GM12873 (cell line): ENCODE measurements at regions not wholly inside any gene's neighbourhood (a gene's known extent, or its start where the extent isn't known, plus 50 kb on each side); places are given as distances from the start of the nearest gene placed in this dataset.

Source experiments
- TF ChIP-seq, protein P1 (sequence below): IDR thresholded peaks from 2 replicates; pipeline ENCODE4 v1.5.1; 2012; ENCODE audit warnings: low read depth, mild to moderate bottlenecking, moderate library complexity, low read length, control low read depth; ENCODE audit not compliant: insufficient read depth; ENCODE audit errors: missing control alignments

DNA sequence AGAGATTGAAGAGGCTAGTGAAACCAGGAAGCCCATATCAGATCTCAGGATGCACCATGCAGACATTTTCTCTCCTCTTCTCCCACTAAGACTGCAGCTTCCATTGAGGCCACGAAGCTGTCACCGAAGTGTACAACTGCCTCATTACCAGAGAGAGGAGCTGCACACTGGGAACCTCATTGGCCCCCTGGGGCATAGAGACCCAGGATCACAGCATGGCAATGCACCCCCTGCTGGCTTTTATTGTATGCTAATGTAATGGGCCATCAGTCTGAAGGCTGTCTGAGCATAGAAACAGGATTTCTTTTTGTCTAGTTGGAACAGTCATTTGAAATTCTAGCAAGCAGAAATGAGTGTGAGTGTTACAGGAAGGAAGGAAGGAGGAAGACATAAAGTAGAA is 861.6 kb upstream of the CELF4 start:
- TF ChIP-seq, protein P1, sequence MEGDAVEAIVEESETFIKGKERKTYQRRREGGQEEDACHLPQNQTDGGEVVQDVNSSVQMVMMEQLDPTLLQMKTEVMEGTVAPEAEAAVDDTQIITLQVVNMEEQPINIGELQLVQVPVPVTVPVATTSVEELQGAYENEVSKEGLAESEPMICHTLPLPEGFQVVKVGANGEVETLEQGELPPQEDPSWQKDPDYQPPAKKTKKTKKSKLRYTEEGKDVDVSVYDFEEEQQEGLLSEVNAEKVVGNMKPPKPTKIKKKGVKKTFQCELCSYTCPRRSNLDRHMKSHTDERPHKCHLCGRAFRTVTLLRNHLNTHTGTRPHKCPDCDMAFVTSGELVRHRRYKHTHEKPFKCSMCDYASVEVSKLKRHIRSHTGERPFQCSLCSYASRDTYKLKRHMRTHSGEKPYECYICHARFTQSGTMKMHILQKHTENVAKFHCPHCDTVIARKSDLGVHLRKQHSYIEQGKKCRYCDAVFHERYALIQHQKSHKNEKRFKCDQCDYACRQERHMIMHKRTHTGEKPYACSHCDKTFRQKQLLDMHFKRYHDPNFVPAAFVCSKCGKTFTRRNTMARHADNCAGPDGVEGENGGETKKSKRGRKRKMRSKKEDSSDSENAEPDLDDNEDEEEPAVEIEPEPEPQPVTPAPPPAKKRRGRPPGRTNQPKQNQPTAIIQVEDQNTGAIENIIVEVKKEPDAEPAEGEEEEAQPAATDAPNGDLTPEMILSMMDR: no peak

DNA sequence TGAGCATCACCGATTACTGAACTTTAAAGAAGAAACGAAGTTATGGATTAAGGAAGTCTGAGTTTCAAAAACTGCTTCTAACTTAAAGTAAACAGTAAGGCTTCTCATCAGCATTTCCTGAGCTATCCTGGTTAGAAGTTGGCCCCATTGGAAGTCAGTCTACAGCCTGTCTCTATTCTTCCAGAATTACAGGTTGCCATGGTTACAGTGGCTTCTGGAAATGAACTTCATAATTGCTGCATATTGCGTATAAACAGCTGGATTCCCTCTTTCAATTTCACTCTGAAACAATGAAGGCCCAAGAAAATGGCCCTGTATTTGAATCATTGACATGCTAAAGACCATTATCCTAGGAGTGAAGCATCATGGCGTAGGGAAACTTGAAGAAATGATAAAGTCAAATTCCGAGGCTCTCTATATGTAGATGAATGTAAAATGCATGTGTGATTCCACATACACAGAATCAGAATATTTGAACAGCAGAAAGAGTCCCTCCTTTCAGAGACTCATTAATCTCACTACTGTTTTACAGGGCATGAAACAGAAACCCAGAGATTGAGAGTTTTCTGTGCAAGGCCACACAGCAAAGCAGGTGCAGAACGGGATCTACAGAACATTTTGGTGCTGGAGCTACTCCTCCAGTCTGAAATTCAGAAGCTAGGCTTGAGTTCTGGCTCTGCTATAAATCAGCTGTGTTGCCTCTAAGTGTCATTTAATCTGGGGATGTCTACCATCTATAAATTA is 856.4 kb upstream of the CELF4 start:
- TF ChIP-seq, protein P1: no peak

DNA sequence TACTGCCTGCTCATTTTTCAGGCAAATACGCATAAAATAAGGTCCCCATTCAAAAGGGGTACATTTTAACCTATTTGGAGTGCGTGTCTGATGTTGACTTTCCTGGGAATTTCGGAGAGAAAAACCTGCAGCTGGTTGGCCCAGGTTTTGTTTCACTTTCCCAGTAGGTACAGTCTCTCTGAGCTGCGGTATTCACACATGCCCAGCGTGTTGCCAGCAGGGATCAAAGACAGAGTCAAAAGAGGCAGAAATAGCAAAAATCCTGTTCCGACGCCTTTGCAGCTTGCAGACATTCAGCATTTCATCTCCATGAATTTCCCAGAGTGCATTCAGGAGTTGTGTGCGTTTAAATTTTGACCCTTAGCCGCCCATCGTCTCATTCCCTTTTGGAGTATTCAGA is 855.4 kb upstream of the CELF4 start:
- TF ChIP-seq, protein P1: no peak

DNA sequence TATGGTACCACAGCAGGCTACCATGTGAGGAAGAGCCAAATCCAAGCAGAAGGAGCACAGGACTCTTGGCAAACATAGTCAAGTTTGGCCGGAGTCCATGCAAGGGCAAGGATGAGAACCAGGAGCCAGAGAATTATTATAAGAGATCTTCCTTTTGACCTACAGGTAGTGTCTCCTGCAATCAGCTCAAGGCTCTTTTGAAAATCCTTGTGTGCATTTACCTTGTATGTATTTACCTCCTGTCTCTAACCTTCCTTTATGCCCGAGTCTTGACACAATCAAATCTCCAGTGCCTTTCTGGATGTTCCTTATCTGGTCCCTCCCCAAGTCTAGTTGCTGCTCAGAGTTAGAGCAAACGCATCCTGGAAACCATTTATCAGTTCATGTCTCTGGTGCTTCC is 855.0 kb upstream of the CELF4 start:
- TF ChIP-seq, protein P1: no peak

DNA sequence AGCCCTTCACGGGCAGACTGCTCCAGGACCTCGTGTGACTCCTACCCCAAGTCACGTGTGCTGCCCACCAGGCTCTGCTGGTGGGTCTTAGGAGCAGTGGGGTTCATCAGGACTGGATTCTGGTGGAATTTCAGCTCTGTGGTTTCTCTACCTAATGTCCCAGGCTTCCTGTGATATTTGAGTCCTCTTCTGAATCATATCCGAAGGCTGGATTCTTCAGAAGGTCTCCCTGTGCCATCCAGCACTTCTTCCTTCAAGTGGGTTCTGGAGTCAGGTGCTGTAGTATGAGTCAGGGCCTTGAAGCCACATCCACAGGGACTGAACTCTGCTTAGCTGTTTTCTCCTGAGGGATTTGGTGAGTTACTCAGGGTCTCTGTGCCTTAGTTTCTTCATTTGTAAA is 850.2 kb upstream of the CELF4 start:
- TF ChIP-seq, protein P1: no peak

DNA sequence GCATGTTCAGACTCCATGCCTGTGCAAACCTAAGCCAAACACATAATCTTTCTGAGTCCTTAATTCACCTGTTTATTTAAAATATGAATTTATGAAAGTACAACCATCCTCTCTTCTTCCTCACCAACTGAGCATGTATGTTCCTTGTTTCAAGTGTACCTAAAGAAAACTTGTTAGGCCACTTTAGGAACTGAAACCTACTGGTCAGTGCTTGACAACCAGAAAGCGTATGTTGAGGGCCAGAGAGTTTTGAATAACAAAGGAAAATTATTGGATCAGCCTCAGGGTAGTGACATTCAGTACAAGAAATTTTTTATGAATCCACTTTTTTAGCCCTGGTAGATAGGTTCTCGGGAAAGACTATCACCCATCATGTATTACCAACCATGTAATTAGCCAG is 847.6 kb upstream of the CELF4 start:
- TF ChIP-seq, protein P1: no peak

DNA sequence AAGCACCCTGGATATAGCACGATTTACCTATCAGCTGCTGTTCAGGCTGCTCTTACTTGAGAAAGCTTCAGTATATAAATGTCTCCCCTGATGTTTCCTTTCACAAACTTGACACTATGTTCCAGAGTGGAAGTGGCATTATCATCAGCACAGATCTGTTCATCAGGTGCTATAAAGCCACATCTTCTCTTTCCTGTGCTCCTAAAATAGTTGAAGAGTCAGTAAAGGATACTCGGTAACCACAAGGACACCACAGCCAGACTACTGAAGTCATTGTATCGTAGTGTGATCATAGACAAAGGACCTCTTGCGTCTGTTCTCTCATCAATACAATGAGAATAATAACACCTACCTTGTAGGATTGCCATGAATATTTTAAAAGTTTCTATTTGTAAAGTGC is 841.0 kb upstream of the CELF4 start:
- TF ChIP-seq, protein P1: no peak

DNA sequence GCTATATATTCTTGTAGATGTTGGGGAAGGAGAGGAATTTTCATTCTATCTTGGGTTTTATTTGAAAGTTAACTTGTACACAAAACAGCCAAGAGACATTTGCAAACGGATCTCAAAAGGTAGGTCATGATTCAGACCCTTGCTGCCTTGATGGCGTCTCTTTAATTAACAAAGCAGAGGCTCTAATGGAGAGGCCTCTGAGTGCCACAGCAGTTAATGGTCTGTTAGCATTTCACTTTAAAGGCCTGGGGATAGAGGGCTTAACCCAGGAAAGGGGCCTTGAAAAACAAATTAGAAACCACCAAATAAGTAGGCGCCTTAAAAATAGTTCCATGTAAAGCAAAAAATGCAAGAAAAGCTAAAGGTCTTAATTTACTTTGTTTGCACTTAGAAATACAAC is 836.9 kb upstream of the CELF4 start:
- TF ChIP-seq, protein P1: no peak
